Keratinocyte (primary cell): ENCODE measurements at regions not wholly inside any gene's neighbourhood (a gene's known extent, or its start where the extent isn't known, plus 50 kb on each side); places are given as distances from the start of the nearest gene placed in this dataset.

Experiments used
- DNase-seq: peaks from one replicate; pipeline ENCODE4 v3.0.0-alpha.2; 2011; ENCODE audit warnings: low read depth, missing footprints, low spot score
- FAIRE-seq: peaks from 2 replicates; lab custom pipeline; 2011; peaks lifted over from hg19 to GRCh38; lab: Jason Lieb, UNC
- H2AFZ ChIP-seq: 2 replicates; pipeline ENCODE4 v1.6.0; 2012; ENCODE audit warnings: low read length, control low read depth, inconsistent platforms; ENCODE audit not compliant: control insufficient read depth
- H3K27ac ChIP-seq: 2 replicates; pipeline ENCODE4 v1.5.1; 2011; ENCODE audit warnings: low read length; ENCODE audit not compliant: control insufficient read depth, insufficient read depth
- H3K27me3 ChIP-seq: 3 replicates; pipeline ENCODE4 v1.6.0; 2011; ENCODE audit warnings: low read length; ENCODE audit not compliant: control insufficient read depth, insufficient read depth; ENCODE audit errors: extremely low read depth
- H3K36me3 ChIP-seq, 2 experiments: 2 replicates in 1 of 2; 3 replicates in 1 of 2; pipeline ENCODE4 v1.5.1; 2011; ENCODE audit warnings: low read length in 2 of 2, mild to moderate bottlenecking in 1 of 2; ENCODE audit not compliant: control insufficient read depth in 2 of 2, insufficient read depth in 2 of 2; ENCODE audit errors: extremely low read depth in 1 of 2
- H3K4me1 ChIP-seq: 3 replicates; pipeline ENCODE4 v1.5.1; 2011; ENCODE audit warnings: low read length; ENCODE audit not compliant: control insufficient read depth, insufficient read depth; ENCODE audit errors: extremely low read depth
- H3K4me2 ChIP-seq: 3 replicates; pipeline ENCODE4 v1.6.0; 2011; ENCODE audit warnings: low read depth, low read length; ENCODE audit not compliant: control insufficient read depth, insufficient read depth; ENCODE audit errors: extremely low read depth
- H3K4me3 ChIP-seq, 3 experiments: fragments of 200-600 bp in 1 of 3; sonication (generic) in 1 of 3; 2 replicates in 2 of 3; 3 replicates in 1 of 3; pipeline ENCODE4 v1.5.1; 2011 to 2016; ENCODE audit warnings: low read length in 3 of 3, mild to moderate bottlenecking in 3 of 3, control low read depth in 2 of 3, inconsistent platforms in 1 of 3, low read depth in 1 of 3, mixed read lengths in 1 of 3, mixed run types in 1 of 3, moderate library complexity in 1 of 3; ENCODE audit not compliant: control insufficient read depth in 2 of 3, insufficient read depth in 2 of 3; ENCODE audit errors: extremely low read depth in 1 of 3
- H3K79me2 ChIP-seq: 2 replicates; pipeline ENCODE4 v1.6.0; 2012; ENCODE audit warnings: low read length; ENCODE audit not compliant: control insufficient read depth, insufficient read depth
- H3K9ac ChIP-seq: 3 replicates; pipeline ENCODE4 v1.6.0; 2011; ENCODE audit warnings: low read length; ENCODE audit not compliant: control insufficient read depth, insufficient read depth; ENCODE audit errors: extremely low read depth
- H3K9me1 ChIP-seq: 3 replicates; pipeline ENCODE4 v1.6.0; 2011; ENCODE audit warnings: low read length; ENCODE audit not compliant: control insufficient read depth, insufficient read depth; ENCODE audit errors: extremely low read depth
- H3K9me3 ChIP-seq: 2 replicates; pipeline ENCODE4 v1.5.1; 2012; ENCODE audit warnings: low read depth, low read length; ENCODE audit not compliant: control insufficient read depth
- H4K20me1 ChIP-seq: 3 replicates; pipeline ENCODE4 v1.6.0; 2011; ENCODE audit warnings: low read length; ENCODE audit not compliant: control insufficient read depth, insufficient read depth; ENCODE audit errors: extremely low read depth
- CTCF ChIP-seq, 3 experiments: IDR thresholded peaks in 1 of 3; conservative IDR thresholded peaks in 1 of 3; optimal IDR thresholded peaks in 1 of 3; 2 replicates in 2 of 3; 3 replicates in 1 of 3; pipeline versions ENCODE3 to v1.5.1; 2011; ENCODE audit warnings: low read length in 3 of 3, mild to moderate bottlenecking in 3 of 3, moderate library complexity in 2 of 3, control low read depth in 1 of 3, inconsistent platforms in 1 of 3; ENCODE audit not compliant: insufficient read depth in 2 of 3; ENCODE audit errors: extremely low read depth in 1 of 3
- EZH2 ChIP-seq: IDR thresholded peaks from one replicate; pipeline ENCODE4 v1.6.1; 2012; ENCODE audit warnings: inconsistent platforms, mild to moderate bottlenecking, low read length, moderate library complexity
- dilution Hi-C: fragments of 300-500 bp; cut with MboI; formaldehyde crosslinking; loops from one replicate; pipeline ENCODE4 v1.7.0; 2020; ENCODE audit warnings: low sequenced_read_pairs; ENCODE audit not compliant: extremely low pct_ligation_motif_present

- Histone ChIP-seq H3K9me3 (no peaks in the 10 kb centered on the region), H3K27me3 (no peaks in the 10 kb centered on the region), H3K36me3 (no peaks in the 10 kb centered on the region), H3K79me2 (no peaks in the 10 kb centered on the region), H3K27ac (no peak overlapping the region), H3K4me1 (no peaks in the 10 kb centered on the region), H4K20me1 (no peaks in the 10 kb centered on the region), H2AFZ (no peak overlapping the region), H3K9ac (no peak overlapping the region), H3K4me2 (no peak overlapping the region), H3K9me1 (no peaks in the 10 kb centered on the region), H3K4me3 (no peak overlapping the region)
- no peak for DNase-seq
- TF ChIP-seq CTCF (optimal IDR thresholded peaks at IDR 0.05 in 1 of 3, IDR thresholded peaks at IDR 0.05 in 1 of 3, conservative IDR thresholded peaks at IDR 0.05 in 1 of 3; ENCODE audit: extremely low read depth in 1 of 3, insufficient read depth in 2 of 3, low read length in 3 of 3) (no peak), EZH2 (no peak)
- no peak for FAIRE-seq
- dilution Hi-C loops = no loop called here
These were observed 300.4 kb upstream of the KCNH7 start for GRCh38 chr2:163138947-163139346.

- H2AFZ ChIP-seq = no peak overlapping the region
- DNase-seq = no peak
- no peak overlapping the region for H3K27ac ChIP-seq
- no peak overlapping the region for H3K4me3 ChIP-seq
- no peaks in the 10 kb centered on the region for H3K79me2 ChIP-seq
- no peaks in the 10 kb centered on the region for H3K36me3 ChIP-seq
- H3K4me1 ChIP-seq = no peaks in the 10 kb centered on the region
- H4K20me1 ChIP-seq = no peaks in the 10 kb centered on the region
- no peak overlapping the region for H3K9ac ChIP-seq
- no peaks in the 10 kb centered on the region for H3K9me3 ChIP-seq
- no peaks in the 10 kb centered on the region for H3K9me1 ChIP-seq
- FAIRE-seq = no peak
- H3K27me3 ChIP-seq = no peaks in the 10 kb centered on the region
- no peak overlapping the region for H3K4me2 ChIP-seq
- dilution Hi-C loops = no loop called here
- TF ChIP-seq EZH2 (no peak), CTCF (optimal IDR thresholded peaks at IDR 0.05 in 1 of 3, IDR thresholded peaks at IDR 0.05 in 1 of 3, conservative IDR thresholded peaks at IDR 0.05 in 1 of 3; ENCODE audit: extremely low read depth in 1 of 3, insufficient read depth in 2 of 3, low read length in 3 of 3) (no peak)
These were observed 296.7 kb upstream of the KCNH7 start for GRCh38 chr2:163135256-163135655.
